Activated CD4-positive, alpha-beta T cell treated with anti-CD3 and anti-CD28 coated beads, Interleukin-10, Interleukin-2, amounts not matched to agents 100 ng/mL and 50 ng/mL, durations not matched to agents 16 hours and 8 hours (primary cell): ENCODE measurements at regions not wholly inside any gene's neighbourhood (a gene's known extent, or its start where the extent isn't known, plus 50 kb on each side); places are given as distances from the start of the nearest gene placed in this dataset.
"Not testable (repeated sequence)": the region's sequence is repeated elsewhere in the genome, so short reads cannot be mapped to it uniquely, and the experiment has no call there.

ENCODE experiments used
- DNase-seq: peaks from one replicate; pipeline ENCODE4 v3.0.0-alpha.2; 2020

DNA sequence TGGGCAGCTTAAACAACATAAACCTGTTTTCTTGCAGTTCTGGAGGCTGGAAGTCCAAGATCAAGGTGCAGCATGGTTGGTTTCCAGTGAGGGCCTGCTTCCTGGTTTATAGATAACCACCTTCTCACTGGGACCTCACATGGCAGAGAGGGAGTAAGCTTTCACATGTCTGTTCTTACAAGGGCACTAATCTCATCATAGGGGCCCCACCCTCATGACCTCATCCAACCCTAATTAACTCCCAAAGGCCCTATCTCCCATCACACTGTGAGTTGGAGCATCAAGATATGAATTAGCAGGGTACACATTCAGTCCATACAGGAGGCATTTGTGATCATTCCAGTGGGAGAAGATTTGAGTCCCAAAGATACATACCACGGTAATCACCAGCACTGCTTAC is 50.5 kb upstream of the GRIN2A start:
- DNase-seq: no peak

DNA sequence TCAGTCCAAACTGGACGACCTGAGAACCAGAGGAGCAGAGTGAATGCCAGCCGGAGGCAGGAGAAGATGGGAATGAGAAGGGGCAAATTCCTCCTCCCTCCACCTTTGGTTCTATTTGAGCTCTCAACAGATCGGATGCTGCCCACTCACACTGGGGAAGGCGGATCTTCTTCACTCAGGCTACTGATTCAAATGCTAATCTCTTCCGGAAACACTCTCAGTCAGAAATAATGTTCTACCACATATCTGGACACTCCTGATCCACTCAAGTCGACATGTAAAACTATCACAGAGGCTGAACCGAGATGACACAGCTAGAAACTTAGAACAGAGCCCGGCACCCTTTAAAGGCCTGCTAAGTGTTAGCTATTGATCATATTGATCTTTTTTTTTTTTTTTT is 57.4 kb upstream of the GRIN2A start:
- DNase-seq: no peak

DNA sequence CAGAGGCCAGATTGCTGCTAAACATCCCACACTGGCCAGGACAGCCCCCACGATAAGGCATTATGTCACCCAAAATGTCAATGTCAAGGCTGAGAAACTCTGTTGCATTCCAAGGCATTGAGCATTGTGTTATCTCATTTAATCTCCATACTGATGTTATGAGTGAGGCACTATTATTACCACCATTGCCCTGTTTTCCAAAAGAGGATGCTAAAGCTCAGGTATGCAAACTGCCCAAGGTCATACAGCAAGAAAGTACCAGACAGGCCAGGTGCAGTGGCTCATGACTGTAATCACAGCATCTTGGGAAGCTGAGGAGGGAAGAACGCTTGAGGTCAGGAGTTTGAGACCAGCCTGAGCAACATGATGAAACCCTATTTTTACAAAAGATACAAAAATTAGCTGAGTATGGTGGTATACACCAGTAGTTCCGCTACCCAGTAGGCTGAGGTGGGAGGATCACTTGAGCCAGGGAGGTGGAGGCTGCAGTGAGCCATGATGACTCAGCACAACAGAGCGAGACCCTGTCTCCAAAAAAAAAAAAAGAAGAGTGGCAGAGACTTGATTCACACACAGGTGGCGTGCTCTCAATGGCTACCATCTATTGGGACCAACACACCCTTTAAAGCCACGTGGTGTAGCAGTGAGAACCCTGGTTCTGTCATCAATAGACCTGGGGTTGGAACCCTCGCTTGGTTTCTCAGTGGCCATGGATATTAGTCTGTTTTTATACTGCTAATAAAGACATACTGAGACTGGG is 58.8 kb upstream of the GRIN2A start:
- no peak for DNase-seq

DNA sequence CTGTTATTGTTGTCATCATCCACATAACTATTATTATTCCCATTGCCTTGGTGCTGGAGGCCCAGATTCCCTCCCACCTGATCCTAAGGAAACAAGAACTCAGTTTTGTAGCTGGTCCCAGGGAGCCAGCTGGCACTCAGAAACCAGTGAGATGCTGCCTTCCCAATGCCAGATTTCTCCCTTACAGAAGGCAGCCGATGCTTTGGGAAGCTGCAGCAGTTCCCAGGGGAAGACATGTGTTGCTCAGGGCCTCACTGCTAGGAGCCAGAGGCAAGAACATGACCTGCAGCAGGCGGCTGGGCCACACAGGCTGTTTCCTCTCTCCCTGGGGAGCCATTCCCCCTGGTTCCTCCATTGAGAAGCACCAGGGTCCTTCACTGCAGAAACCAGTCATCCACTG is 59.9 kb upstream of the GRIN2A start:
- no peak for DNase-seq

DNA sequence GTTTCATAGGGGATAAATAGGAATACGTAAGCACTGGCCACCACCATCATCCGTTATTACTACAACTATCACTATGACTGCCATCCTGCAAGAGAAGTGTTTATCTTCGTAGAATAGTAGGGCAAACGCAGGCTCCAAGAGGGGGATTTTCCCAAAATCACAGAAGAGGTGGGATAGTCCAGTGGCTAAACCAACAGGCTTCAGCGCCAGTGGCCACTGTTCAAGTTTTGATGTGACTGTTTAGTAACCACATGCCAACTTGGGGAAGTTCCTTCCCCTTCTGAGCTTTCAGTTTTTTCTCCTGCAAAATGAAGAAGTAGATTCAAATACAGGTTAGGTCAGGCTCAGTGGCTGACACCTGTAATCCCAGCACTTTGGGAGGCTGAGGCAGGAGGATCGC is 60.7 kb upstream of the GRIN2A start:
- no peak for DNase-seq

DNA sequence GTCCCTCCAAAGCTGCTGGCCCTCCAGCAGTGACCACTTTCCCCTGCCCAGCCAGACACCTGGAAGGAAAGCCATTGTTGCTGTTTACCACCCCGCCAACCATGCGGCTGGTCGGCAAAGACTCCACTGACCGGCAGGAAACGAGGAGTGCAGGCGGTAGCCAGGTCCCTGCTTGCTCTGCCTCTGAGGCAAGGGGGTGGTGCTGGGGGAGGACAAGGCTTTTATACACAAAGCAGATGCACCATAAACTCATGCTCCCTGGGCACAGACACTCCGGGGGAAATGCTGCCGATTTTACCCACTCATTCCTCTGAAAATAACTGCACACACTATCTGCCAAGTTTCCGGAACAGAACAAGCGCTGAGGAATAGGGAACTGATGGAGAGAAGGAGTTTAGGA is 62.8 kb upstream of the GRIN2A start:
- no peak for DNase-seq

DNA sequence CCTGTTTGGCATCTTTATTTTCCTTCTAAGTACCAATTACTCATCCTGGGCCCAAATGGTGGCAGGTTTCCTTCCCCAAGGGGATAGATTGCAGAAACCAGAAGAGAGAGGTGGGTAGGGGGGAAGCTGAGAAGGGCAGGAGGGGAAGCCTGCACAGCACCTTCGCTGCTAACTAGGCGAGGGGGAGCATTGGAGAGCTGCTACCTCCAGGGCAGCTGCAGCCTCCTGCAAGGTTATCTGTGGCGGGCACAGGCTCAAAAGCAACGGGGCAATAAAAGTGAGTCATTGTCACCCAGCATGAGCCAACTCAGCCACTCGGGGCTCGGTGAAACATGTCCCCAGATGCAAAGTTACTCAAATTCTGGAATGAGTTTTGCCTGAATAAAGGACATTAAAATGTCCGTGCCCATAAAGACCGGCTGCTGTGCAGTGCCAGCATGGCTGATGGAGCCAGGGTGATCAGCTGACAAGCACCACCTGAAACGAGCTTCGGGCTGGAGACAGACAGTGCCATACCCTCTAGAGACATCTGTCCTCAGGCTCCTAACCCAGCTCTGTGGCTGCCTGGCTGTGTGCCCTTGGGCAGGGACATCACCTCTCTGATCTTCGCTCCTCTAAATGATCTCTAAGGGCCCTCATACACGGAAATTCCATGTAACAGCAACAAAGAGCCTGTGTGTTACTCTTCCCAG is 68.1 kb upstream of the GRIN2A start:
- no peak for DNase-seq

DNA sequence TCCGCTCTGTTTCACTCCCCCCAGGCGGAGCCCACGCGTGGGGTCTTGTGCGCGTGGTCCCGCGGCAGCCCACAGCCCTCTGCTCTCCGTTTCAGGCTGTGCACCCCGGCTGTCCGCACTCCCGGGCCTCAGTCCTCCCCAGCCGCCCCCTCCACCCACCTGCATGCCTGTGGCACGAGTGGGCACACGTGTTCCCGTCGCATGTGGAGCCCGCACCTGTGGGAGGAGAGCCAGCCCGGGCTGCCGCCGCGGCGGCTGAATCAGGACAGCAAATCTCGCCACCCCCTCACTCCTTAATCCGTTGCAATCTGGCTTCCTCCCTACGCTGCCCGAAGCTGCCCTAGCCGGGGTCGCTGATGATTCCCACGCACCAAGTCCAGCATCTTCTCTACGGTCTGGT is 69.9 kb upstream of the GRIN2A start:
- no peak for DNase-seq

DNA sequence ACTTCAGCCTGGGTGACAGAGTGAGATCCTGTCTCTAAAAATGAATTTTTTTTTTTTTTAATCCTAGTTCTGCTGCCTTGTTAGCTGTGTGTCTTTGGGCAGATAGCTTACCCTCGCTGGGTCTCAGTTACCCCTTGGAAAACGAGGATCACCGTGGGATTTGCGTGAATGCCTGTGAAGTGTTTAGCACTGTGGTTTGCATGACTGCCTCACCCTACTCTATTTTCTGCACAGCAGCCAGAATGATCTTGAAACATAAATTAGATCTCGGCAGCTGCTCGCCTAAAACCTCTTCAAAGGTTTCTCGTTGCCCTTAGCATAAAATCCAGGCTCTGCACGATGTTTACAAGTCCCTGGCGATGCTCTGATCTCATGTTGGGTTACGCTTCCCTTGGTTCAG is 71.2 kb upstream of the GRIN2A start:
- DNase-seq: no peak

DNA sequence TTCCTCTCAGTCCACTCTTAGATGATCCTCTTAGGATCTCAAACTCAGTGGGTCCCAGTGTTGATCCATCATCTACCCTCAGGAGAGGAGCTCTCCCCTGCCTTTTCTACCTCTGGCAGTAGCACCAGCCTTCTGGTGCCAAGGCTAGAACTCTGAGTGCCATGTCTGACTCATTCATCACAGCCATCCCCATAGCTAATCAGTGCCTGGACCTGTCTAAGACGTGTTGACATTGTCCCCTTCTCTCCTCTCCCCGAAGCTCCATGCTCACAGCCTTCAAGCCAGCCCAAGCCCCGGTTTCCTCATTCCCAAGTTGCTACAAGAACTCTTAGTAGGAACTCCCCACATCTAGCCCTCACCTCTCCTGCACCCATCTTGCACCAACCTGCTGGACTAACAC is 73.5 kb upstream of the GRIN2A start:
- DNase-seq: no peak

DNA sequence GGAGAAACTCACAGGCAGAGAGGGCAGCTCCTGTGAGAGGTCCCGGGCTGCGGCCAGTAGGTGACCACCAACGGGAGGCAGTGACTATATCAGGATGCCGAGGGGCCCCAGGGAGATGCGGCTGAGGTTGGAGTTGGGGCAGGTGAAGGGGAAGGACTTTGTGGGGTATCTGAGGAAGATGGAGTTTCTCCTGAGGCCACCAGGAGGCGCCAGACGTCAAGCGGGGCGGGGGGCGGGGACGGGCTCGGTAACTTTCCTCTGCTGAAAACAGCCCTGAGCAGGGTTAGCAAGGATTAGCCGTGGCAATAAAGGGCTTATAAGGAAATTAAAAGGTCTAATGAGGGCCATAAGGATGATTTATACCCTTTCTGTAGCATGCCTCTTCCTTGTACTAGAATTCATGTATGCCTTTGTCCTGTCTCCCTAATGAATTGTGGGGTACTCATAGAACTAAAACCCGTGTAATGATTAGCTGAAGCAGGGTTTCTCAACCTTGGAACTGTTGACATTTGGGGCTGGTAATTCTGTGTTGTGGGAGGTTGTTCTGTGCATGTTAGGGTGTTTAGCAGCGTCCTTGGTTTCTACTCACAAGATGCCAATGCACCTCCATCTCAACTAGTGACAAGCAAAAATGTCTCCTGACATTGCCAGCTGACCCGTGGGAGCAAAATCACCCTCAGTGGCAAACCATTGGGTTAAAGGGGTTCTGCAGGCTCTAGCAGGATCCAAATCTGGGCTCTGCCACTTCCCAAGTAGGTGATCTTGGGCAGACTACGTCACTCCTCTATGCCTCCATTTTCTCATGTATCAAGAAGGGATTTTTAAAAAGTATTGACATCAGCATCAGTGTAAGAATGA is 74.8 kb upstream of the GRIN2A start:
- DNase-seq: peak; percentile 45

DNA sequence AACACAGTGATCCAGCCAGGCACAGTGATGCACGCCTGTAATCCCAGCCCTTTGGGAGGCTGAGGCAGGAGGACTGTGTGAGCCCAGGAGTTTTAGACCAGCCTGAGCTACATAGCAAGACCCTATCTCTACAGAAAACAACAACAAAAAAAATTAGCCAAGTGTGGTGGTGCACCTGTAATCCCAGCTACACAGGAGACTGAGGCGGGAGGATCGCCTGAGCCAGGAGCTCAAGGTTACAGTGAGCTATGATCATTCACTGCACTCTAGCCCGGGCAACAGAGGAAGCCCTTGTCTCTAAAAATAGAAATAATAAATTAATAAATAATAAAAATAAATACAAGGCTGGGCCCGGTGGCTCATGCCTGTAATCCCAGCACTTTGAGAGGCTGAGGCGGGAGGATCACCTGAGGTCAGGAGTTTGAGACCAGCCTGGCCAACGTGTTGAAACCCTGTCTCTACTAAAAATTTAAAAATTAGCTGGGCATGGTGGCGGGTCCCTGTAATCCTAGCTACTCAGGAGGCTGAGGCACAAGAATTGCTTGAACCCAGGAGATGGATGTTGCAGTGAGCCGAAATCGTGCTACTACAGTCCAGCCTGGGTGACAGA is 75.5 kb upstream of the GRIN2A start:
- not testable (repeated sequence) for DNase-seq

DNA sequence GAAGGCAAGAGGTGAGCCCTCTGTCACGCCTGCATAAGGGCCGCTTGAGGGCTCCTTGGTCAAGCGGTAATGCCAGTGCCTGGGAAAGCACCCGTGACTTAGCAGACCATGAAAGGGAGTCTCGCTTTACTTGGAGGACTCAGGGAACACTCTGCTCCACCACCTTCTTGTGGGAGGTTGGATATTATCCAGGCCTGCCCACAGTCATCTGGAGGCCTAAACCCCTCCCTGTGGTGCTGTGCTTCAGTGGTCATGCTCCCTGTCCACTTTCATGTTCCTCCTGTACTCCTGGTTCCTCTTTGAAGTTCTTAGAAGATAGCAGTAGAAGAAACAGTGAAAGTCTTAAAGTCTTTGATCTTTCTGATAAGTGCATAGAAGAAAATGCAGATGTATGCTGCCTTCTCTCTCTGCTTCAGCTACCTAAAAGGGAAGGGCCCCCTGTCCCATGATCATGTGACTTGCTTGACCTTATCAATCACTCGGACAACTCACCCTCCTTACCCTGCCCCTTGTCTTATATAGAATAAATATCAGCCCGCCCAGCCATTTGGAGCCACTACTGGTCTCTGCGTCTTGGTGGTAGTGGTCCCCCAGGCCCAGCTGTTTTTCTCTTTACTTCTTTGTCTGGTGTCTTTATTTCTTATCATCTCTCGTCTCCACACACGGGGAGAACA is 76.8 kb upstream of the GRIN2A start:
- not testable (repeated sequence) for DNase-seq

DNA sequence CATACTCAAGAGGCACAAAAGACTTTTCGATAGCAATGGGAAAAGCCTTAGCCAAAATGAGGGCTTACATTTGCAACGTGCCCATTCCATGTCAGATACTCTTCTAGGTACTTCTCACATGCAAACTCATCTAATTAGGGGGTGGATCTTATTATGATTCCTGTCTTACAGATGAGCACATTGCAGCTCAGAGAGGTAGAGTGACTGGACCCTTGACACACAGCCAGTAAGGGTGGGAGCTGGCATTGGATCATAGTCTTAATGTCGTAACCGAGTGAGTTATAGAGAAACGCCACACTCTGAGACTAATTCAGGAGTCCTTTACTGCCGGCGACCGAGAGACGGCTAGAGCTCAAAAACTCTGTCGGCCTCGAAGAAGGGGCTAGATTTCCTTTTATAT is 78.8 kb upstream of the GRIN2A start:
- DNase-seq: no peak

DNA sequence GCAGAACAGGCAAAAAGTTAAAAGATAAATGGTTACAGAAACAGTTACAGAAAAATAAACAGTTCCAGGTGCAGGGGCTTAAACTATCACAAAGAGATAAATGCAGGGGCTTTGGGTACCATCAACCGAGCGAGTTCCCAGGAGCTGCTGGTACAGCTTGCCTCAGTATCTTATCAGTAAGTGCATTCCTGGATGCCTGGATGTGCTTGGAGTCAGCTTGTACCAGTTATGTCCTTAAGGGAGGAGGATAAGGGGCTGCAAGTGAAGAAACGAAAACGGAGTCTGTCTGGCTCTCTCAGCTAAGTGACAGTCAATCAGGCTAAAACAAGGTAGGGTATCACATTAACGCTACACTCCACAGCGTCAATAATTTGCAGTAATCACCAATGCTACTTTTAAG is 79.3 kb upstream of the GRIN2A start:
- DNase-seq: not testable (repeated sequence)

DNA sequence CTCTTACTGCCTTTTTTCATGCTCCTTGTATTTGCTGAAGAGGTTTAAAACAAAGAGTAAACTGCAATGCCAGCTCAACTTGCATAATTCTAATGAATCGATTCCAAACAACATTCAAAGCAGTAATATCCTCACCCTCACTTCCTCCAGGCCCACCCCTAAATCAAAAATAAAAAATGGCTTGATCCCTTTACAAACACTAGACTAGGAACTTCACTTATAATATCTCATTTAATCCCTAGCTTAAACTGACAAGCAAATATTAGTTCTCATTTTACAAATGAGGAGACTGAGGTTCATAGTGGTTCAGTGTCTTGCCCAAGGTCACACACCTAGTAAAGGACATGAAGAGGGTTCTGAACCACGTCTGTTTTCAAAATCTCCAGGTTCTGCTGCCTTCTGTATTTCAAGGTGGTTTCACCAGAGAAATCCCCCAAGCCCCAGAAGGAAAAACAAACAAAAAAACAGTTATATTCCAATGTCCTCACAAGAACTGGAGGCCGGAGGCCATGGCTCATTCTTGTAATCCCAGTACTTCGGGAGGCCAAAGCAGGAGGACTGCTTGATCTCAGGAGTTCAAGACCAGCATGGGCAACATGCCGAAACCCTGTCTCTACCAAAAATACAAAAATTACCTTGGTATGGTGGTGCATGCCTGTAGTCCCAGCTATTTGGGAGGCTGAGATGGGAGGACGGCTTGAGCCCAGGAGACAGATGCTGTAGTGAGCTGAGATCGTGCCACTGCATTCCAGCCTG is 80.3 kb upstream of the GRIN2A start:
- DNase-seq: no peak

DNA sequence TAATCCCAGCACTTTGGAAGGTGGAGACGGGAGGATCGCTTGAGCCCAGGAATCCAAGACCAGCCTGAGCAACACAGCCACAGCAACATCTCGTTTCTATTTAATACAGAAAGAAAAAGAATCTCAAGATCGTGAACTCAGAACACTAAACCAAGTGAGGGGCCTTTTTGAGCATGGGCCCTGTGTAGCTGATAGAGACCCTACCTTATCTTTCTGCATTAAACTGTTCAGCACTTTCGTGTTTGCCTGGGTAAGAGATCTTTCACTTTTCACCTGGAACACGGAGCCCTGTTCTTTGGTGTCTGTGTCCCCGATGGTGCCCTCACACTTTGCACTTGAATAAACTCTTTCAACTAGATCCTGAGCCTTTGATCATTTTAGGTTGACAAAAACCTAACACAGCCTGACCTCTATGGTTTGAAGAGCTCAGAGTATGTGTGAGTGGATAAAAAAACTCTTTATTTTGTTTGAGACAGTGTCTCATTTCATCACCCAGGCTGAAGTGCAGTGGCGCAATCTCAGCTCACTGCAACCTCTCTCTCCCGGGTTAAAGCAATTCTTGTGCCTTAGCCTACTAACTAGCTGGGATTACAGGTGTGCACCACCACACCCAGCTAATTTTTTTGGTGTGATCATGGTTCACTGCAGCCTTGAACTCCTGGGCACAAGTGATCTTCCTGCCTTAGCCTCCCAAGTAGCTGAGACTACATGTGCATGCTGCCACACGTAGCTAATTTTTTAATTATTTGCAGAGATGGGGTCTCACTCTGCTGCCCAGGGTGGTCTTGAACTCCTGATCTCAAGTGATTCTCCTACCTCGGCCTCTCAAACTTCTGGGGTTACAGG is 83.8 kb upstream of the GRIN2A start:
- peak; percentile 20 for DNase-seq

DNA sequence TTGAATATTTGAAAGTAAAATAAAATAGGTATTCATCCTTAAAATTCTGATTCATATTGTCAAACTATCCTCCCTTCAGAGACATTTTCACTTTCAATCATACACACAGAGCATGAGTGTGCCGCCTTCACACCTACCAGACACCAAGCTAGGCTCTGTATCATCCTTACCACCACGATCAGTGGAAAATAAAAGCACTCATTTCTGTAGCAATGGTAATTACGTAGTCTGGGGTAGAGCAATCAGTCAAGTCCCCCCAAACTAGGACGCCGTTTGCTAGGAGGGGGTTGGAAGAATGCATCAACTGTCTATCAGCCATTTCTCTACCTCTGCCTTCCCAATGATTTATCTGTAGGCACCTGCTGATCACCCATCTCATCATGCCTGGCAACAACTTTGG is 84.6 kb upstream of the GRIN2A start:
- DNase-seq: peak; percentile 91

DNA sequence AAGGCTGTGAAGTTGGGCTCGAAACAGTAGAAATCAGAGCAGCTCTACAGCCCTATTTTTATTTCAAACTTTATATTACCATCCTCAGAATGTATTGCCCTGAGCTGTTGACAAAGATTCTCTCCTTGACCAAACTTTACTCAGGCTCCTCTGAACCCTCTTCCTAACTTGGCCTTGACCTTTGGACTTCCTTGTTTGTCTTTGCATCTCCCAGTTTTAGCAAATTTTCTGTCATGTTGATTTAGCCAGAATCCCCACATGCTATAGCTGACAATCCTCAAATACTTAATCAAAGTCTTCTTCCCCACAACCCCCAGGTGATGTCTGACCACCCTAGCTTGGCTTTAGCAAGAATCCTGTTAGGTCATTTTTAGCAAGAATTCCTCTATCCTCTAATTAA is 87.4 kb upstream of the GRIN2A start:
- no peak for DNase-seq

DNA sequence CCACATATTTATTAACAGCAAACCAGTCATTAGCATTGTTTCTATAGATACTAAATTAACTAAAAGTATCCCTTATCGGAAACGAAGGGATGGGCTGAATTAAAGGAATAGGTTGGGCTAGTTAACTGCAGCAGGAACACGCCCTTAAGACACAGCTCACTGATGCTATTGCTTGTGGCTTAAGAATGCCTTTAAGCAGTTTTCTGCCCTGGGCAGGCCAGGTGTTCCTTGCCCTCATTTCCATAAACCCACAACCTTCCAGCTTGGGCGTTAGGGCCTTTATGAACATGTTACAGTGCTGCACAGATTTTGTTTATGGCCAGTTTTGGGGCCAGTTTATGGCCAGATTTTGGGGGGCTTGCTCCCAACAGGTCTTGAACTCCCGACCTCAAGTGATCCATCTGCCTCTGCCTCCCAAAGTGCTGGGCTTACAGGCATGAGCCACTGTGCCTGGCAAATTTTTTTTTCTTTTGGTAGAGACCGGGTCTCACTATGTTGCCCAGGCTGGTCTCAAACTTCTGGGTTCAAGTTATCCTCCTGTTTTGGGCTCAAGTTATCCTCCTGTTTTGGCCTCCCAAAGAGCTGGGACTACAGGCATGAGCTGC is 90.1 kb upstream of the GRIN2A start:
- DNase-seq: not testable (repeated sequence)
